Kidney (tissue), 13 donors: ENCODE measurements at regions not wholly inside any gene's neighbourhood (a gene's known extent, or its start where the extent isn't known, plus 50 kb on each side); places are given as distances from the start of the nearest gene placed in this dataset.
A peak's percentile ranks its signal among the peaks of the same experiment; 100 is the strongest.

Experiments
- DNase-seq, 5 donors: peaks; one replicate each; pipeline ENCODE4 v3.0.0-alpha.2; 2013 to 2020
- FAIRE-seq: peaks from 2 replicates; lab custom pipeline; 2012; peaks lifted over from hg19 to GRCh38; lab: Jason Lieb, UNC
- H3K27ac ChIP-seq, 2 donors: one replicate each; pipeline ENCODE4 v1.7.0; 2013; ENCODE audit warnings: low read depth in 2 of 2, low read length in 2 of 2, inconsistent platforms in 1 of 2
- H3K27me3 ChIP-seq: one replicate; pipeline ENCODE4 v1.7.1; 2013; ENCODE audit warnings: low read length, inconsistent platforms; ENCODE audit not compliant: control insufficient read depth, insufficient read depth
- H3K36me3 ChIP-seq, 3 donors: one replicate each; pipeline versions ENCODE4 v1.7.0 to v1.7.1; 2013; ENCODE audit warnings: low read length in 3 of 3, control low read depth in 1 of 3, inconsistent platforms in 1 of 3; ENCODE audit not compliant: insufficient read depth in 3 of 3, control insufficient read depth in 2 of 3
- H3K4me1 ChIP-seq, 3 donors: one replicate each; pipeline versions ENCODE4 v1.7.0 to v1.7.1; 2013; ENCODE audit warnings: low read length in 3 of 3, inconsistent platforms in 1 of 3, low read depth in 1 of 3; ENCODE audit not compliant: control insufficient read depth in 2 of 3, insufficient read depth in 2 of 3
- H3K4me3 ChIP-seq, 3 donors: one replicate each; pipeline versions ENCODE4 v1.7.0 to v1.8.1; 2013; ENCODE audit warnings: low read length in 3 of 3, control low read depth in 1 of 3, inconsistent platforms in 1 of 3
- H3K9ac ChIP-seq, 3 donors: one replicate each; pipeline versions ENCODE4 v1.7.0 to v1.7.1; 2013; ENCODE audit warnings: low read length in 3 of 3, control low read depth in 1 of 3, inconsistent platforms in 1 of 3
- H3K9me3 ChIP-seq, 3 donors: one replicate each; pipeline versions ENCODE4 v1.7.0 to v1.7.1; 2013; ENCODE audit warnings: low read length in 3 of 3, control low read depth in 1 of 3, inconsistent platforms in 1 of 3; ENCODE audit not compliant: control insufficient read depth in 2 of 3, insufficient read depth in 1 of 3
- intact Hi-C: fragments of 100-400 bp; cut with DNase I; formaldehyde crosslinking; loops from one replicate; pipeline ENCODE4 v1.11.1; 2022
- TF ChIP-seq, protein P1 (sequence below): IDR thresholded peaks from 3 replicates; pipeline ENCODE4 v1.5.1; 2012; ENCODE audit warnings: mild to moderate bottlenecking, moderate library complexity, borderline replicate concordance; ENCODE audit not compliant: insufficient read depth; ENCODE audit errors: extremely low read depth
- donor health status: control.
- donor health status: control.
- donor health status: control.
- donor health status: control.
- donor health status: control.
- donor health status: DM: yes; HTN: yes; CAD: no.
- donor health status: Normal renal cell carcinoma (clear cell type).

DNA sequence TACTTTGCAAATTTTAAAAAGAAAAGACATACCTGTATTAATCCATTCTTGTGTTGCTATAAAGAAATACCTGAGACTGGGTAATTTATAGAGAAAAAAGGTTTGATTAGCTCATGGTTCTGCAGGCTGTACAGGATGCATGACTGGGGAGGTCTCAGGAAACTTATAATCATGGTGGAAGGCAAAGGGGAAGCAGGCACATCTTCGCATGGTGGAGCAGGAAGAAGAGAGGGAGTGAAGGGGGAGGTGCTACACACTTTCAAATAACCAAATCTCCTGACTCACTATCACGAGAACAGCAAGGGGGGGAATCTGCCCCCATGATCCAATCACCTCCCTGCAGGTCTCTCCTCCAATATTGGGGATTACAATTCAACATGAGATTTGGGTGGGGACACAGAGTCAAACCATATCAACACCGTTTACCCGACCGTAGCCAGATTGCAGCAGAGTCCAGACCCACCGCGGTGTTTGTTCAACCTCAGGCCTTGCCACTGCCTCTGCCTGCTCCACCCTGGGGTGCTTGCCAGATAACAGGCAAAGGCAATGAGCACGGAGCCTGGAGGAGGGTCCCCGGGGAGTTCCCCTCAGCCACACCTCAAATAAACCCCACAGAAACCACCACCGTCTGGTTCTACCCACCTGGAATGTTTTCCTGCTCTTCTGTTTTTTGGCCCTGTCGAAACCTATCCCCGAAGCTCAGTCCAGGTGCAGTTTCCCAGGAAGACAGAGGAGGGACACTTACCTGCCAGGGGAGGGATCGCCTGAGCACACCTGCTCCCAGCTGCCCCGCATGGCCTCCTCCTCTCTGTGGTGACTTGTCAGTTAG, 142.2 kb upstream of the AFDN start:
- DNase-seq: peak in 1 of 5 donors; percentile 33
- Histone ChIP-seq H3K27me3 (no peaks in the 10 kb centered on the region), H3K4me3 (no peak overlapping the region), H3K9ac (no peak overlapping the region), H3K4me1 (peaks cover 0 to 8% (median 4%) of the 10 kb centered on the region in 3 donors), H3K36me3 (no peaks in the 10 kb centered on the region), H3K9me3 (peaks cover 0 to 1% (median 0%) of the 10 kb centered on the region in 3 donors), H3K27ac (peak overlapping the region in 1 of 2 donors; percentile 1)
- no peak for FAIRE-seq
- intact Hi-C loops: no loop called here
- TF ChIP-seq, protein P1, sequence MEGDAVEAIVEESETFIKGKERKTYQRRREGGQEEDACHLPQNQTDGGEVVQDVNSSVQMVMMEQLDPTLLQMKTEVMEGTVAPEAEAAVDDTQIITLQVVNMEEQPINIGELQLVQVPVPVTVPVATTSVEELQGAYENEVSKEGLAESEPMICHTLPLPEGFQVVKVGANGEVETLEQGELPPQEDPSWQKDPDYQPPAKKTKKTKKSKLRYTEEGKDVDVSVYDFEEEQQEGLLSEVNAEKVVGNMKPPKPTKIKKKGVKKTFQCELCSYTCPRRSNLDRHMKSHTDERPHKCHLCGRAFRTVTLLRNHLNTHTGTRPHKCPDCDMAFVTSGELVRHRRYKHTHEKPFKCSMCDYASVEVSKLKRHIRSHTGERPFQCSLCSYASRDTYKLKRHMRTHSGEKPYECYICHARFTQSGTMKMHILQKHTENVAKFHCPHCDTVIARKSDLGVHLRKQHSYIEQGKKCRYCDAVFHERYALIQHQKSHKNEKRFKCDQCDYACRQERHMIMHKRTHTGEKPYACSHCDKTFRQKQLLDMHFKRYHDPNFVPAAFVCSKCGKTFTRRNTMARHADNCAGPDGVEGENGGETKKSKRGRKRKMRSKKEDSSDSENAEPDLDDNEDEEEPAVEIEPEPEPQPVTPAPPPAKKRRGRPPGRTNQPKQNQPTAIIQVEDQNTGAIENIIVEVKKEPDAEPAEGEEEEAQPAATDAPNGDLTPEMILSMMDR: no peak

DNA sequence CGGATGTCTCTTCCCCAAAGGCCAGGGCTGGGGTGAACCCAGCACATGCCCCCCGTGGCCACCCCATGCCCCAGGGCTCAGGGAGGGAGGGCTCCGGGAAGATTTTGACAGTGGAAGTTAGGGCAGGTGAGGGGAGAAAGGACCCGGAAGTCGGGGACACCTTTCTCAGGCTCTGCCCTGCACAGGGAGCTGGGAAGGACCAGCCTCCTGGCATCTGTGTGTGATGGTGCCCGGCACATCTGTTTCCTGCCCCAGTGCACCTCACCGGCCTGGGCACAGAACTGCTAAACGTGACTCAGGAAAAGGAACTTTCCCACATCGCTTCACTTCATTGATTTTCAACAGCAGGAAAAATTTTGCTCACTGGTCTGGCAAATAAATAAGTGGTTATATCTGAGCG, 141.1 kb upstream of the AFDN start:
- Histone ChIP-seq H3K36me3 (no peaks in the 10 kb centered on the region), H3K27ac (no peak overlapping the region), H3K9ac (no peak overlapping the region), H3K27me3 (no peaks in the 10 kb centered on the region), H3K4me3 (no peak overlapping the region), H3K9me3 (peaks cover 0 to 1% (median 0%) of the 10 kb centered on the region in 3 donors), H3K4me1 (peaks cover 0 to 11% (median 4%) of the 10 kb centered on the region in 3 donors)
- DNase-seq (peak in 1 of 5 donors; percentile 37), FAIRE-seq (no peak)
- intact Hi-C loops: no loop called here
- TF ChIP-seq, protein P1: no peak

GRCh38 chr6:167686204-167686893, 140.4 kb upstream of the AFDN start:
- Histone ChIP-seq H3K4me3 (no peak overlapping the region), H3K9ac (no peak overlapping the region), H3K36me3 (no peaks in the 10 kb centered on the region), H3K27me3 (no peaks in the 10 kb centered on the region), H3K9me3 (peaks cover 0 to 1% (median 0%) of the 10 kb centered on the region in 3 donors), H3K27ac (no peak overlapping the region), H3K4me1 (peaks cover 0 to 11% (median 4%) of the 10 kb centered on the region in 3 donors)
- FAIRE-seq (no peak), DNase-seq (no peak)
- intact Hi-C loops: no loop called here
- TF ChIP-seq, protein P1: no peak
